H1 (cell line): ENCODE measurements at regions not wholly inside any gene's neighbourhood (a gene's known extent, or its start where the extent isn't known, plus 50 kb on each side); places are given as distances from the start of the nearest gene placed in this dataset.

Experiments
- NANOG ChIP-seq: IDR thresholded peaks from 2 replicates; pipeline ENCODE4 v1.6.1; 2011; ENCODE audit warnings: low read length, low read depth, mild to moderate bottlenecking, inconsistent platforms; ENCODE audit not compliant: insufficient read depth, poor library complexity, severe bottlenecking
- RBBP5 ChIP-seq: IDR thresholded peaks from 2 replicates; pipeline ENCODE4 v1.7.1; 2012; ENCODE audit warnings: low read depth, mild to moderate bottlenecking, inconsistent platforms, low read length, moderate library complexity, borderline replicate concordance
- SIN3A ChIP-seq, 2 experiments: IDR thresholded peaks in 1 of 2; conservative IDR thresholded peaks in 1 of 2; 2 replicates each; pipeline ENCODE4 v1.6.1; 2011 to 2012; ENCODE audit warnings: low read length in 2 of 2, improper control_type of control experiment in 1 of 2, low read depth in 1 of 2, mild to moderate bottlenecking in 1 of 2

DNA sequence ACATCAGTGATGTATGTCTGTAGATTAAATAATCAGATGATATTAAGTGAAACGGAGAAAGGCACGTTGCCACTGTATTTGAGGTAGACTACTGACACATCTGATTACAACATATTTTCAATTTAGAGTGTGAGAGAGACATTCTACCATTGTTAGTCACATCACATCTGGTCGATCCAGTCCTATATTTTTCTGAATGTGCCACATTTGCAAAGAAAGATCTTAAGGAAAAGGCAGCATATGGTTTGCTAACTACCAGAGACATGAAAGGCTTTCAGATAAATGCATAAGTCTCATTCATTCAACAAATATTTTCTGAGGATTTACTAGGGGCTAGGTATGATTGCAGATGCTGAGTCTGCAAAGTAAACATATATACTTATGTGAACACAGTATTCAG lies 114.3 kb upstream of the RUNX1 start (continued):
- no peak for TF ChIP-seq NANOG
- no peak for TF ChIP-seq RBBP5
- TF ChIP-seq SIN3A (conservative IDR thresholded peaks at IDR 0.05 in 1 of 2, IDR thresholded peaks at IDR 0.05 in 1 of 2; ENCODE audit: low read depth in 1 of 2, low read length in 2 of 2): no peak
